Left cardiac atrium (tissue), 4 donors: ENCODE measurements at regions not wholly inside any gene's neighbourhood (a gene's known extent, or its start where the extent isn't known, plus 50 kb on each side); places are given as distances from the start of the nearest gene placed in this dataset.
"Not testable (repeated sequence)": the region's sequence is repeated elsewhere in the genome, so short reads cannot be mapped to it uniquely, and the experiment has no call there.

Experiments used
- ATAC-seq, 2 donors: fragments of 200-7000 bp; cut with Tn5 transposase; one replicate each; pipeline ENCODE4 v1.9.1; 2020; ENCODE audit warnings: mild to moderate bottlenecking in 2 of 2, moderate library complexity in 2 of 2
- DNase-seq: peaks from one replicate; pipeline ENCODE4 v3.0.0-alpha.2; 2020
- intact Hi-C, 2 donors: fragments of 100-400 bp; cut with DNase I; formaldehyde crosslinking; loops; one replicate each; pipeline versions ENCODE4 v1.14.1 to v1.15.1; 2022 to 2023
- donor health status: DM: no; HTN: yes; CAD: no.
- donor health status: DM: no; HTN: yes; CAD: no; lungs with severe emphysema.
- donor health status: DM: yes; HTN: yes; CAD: no.
- donor health status: Dilated cardiomyopathy.

GRCh38 chr7:91353848-91354247 lies 89.6 kb downstream of the FZD1 start:
- ATAC-seq (no peak), DNase-seq (no peak)
- intact Hi-C loops: no loop called here

GRCh38 chr7:91355695-91356435 lies 91.6 kb downstream of the FZD1 start:
- intact Hi-C loops: no loop called here
- ATAC-seq: no peak
- DNase-seq: no peak

- intact Hi-C loops: no loop called here
- no peak for DNase-seq
- ATAC-seq: no peak
These were observed 92.7 kb downstream of the FZD1 start for GRCh38 chr7:91356915-91357314.

GRCh38 chr7:91357379-91357778 lies 93.1 kb downstream of the FZD1 start:
- ATAC-seq (peak in 1 of 2 donors; percentile 38), DNase-seq (no peak)
- intact Hi-C loops: no loop called here

- DNase-seq (no peak), ATAC-seq (no peak)
- intact Hi-C loops: no loop called here
These were observed 93.7 kb downstream of the FZD1 start for GRCh38 chr7:91357901-91358300.

- intact Hi-C loops: no loop called here
- DNase-seq (no peak), ATAC-seq (no peak)
These were observed 94.1 kb downstream of the FZD1 start for GRCh38 chr7:91358303-91358702.

GRCh38 chr7:91365097-91365496 lies 100.9 kb downstream of the FZD1 start:
- intact Hi-C loops, ATAC-seq, DNase-seq: not testable (repeated sequence)

- intact Hi-C loops: no loop called here
- ATAC-seq (no peak), DNase-seq (no peak)
These were observed 101.9 kb downstream of the FZD1 start for GRCh38 chr7:91366091-91366490.

- intact Hi-C loops: no loop called here
- no peak for ATAC-seq
- DNase-seq: no peak
These were observed 103.8 kb downstream of the FZD1 start for GRCh38 chr7:91367812-91368578.

- ATAC-seq: no peak
- DNase-seq: no peak
- intact Hi-C loops: no loop called here
These were observed 108.1 kb downstream of the FZD1 start for GRCh38 chr7:91372323-91372722.

- ATAC-seq (no peak), DNase-seq (no peak)
- intact Hi-C loops: no loop called here
These were observed 109.0 kb downstream of the FZD1 start for GRCh38 chr7:91373111-91373800.

GRCh38 chr7:91374321-91374989 lies 110.2 kb downstream of the FZD1 start:
- ATAC-seq (no peak), DNase-seq (no peak)
- intact Hi-C loops: no loop called here

GRCh38 chr7:91375378-91375777 lies 111.1 kb downstream of the FZD1 start:
- no peak for DNase-seq
- intact Hi-C loops: no loop called here
- no peak for ATAC-seq

- DNase-seq (no peak), ATAC-seq (no peak)
- intact Hi-C loops: no loop called here
These were observed 113.9 kb downstream of the FZD1 start for GRCh38 chr7:91378131-91378530.

- ATAC-seq: no peak
- intact Hi-C loops: no loop called here
- no peak for DNase-seq
These were observed 115.0 kb downstream of the FZD1 start for GRCh38 chr7:91379236-91379635.

- DNase-seq (no peak), ATAC-seq (no peak)
- intact Hi-C loops: no loop called here
These were observed 115.8 kb downstream of the FZD1 start for GRCh38 chr7:91379991-91380390.

GRCh38 chr7:91383053-91383904 lies 119.0 kb downstream of the FZD1 start:
- intact Hi-C loops: no loop called here
- no peak for ATAC-seq
- DNase-seq: no peak

GRCh38 chr7:91383905-91384274 lies 119.7 kb downstream of the FZD1 start:
- no peak for DNase-seq
- intact Hi-C loops: no loop called here

GRCh38 chr7:91394757-91395156 lies 130.5 kb downstream of the FZD1 start:
- ATAC-seq, intact Hi-C loops, DNase-seq: not testable (repeated sequence)

More at GRCh38 chr7:91383905-91384274, 119.7 kb downstream of the FZD1 start:
- no peak for ATAC-seq
